Lower leg skin (tissue), 3 donors: ENCODE measurements at regions not wholly inside any gene's neighbourhood (a gene's known extent, or its start where the extent isn't known, plus 50 kb on each side); places are given as distances from the start of the nearest gene placed in this dataset.

Experiments
- CTCF ChIP-seq, 3 donors: fragments of 450-650 bp; IDR thresholded peaks; one replicate each; pipeline ENCODE4 v1.5.1; 2016; ENCODE audit warnings: antibody characterized with exemption in 3 of 3, mild to moderate bottlenecking in 3 of 3, moderate library complexity in 2 of 3
- POLR2A ChIP-seq, 2 donors: fragments of 450-650 bp; IDR thresholded peaks; one replicate each; pipeline ENCODE4 v1.6.1; 2016 to 2017; ENCODE audit warnings: antibody characterized with exemption in 2 of 2, mild to moderate bottlenecking in 1 of 2, moderate library complexity in 1 of 2

GRCh38 chr11:81700076-81700475, 1033.6 kb downstream of the FAM181B start:
- TF ChIP-seq CTCF (IDR thresholded peaks at IDR 0.05), result no peak
- no peak for TF ChIP-seq POLR2A (IDR thresholded peaks at IDR 0.05)
